ENCODE measurements at regions not wholly inside any gene's neighbourhood (a gene's known extent, or its start where the extent isn't known, plus 50 kb on each side); places are given as distances from the start of the nearest gene placed in this dataset.
A peak's percentile ranks its signal among the peaks of the same experiment; 100 is the strongest.

- no peak overlapping the region for H3K27ac Mint-ChIP-seq
Measured at GRCh38 chr19:33963514-33963913, 166.8 kb downstream of the KCTD15 start.

GRCh38 chr19:33971073-33971472, 174.4 kb downstream of the KCTD15 start:
- no peak overlapping the region for H3K27ac Mint-ChIP-seq
- ATAC-seq (ENCODE audit: low read depth in 2 of 2) (no peak), DNase-seq (no peak)
- H3K4me1 Mint-ChIP-seq: no peaks in the 10 kb centered on the region
- no peak overlapping the region for H3K4me3 Mint-ChIP-seq
- H3K9me3 Mint-ChIP-seq: peaks cover 18 to 77% (median 37%) of the 10 kb centered on the region in 7 donors
- peaks cover 15 to 23% (median 18%) of the 10 kb centered on the region in 3 donors for H3K27me3 Mint-ChIP-seq
- peaks cover 11 to 23% of the 10 kb centered on the region in 2 donors for H3K36me3 Mint-ChIP-seq

More at GRCh38 chr19:33963514-33963913, 166.8 kb downstream of the KCTD15 start:
- Mint-ChIP-seq H3K4me1 (no peaks in the 10 kb centered on the region), H3K9me3 (peaks cover 4 to 48% (median 17%) of the 10 kb centered on the region in 7 donors), H3K4me3 (peak overlapping the region in 1 of 8 donors; percentile 9), H3K27me3 (peaks cover 21 to 31% (median 29%) of the 10 kb centered on the region in 3 donors), H3K36me3 (peaks cover 6 to 9% of the 10 kb centered on the region in 2 donors)
- no peak for ATAC-seq (ENCODE audit: low read depth in 2 of 2)
- DNase-seq: no peak

GRCh38 chr19:33977756-33978685, 181.4 kb downstream of the KCTD15 start:
- Mint-ChIP-seq H3K27me3 (peaks cover 20 to 48% (median 25%) of the 10 kb centered on the region in 3 donors), H3K4me3 (no peak overlapping the region), H3K4me1 (no peaks in the 10 kb centered on the region), H3K9me3 (peaks cover 9 to 38% (median 13%) of the 10 kb centered on the region in 7 donors), H3K27ac (peak overlapping the region in 1 of 6 donors; percentile 66), H3K36me3 (peaks cover 0 to 16% of the 10 kb centered on the region in 2 donors)
- ATAC-seq (ENCODE audit: low read depth in 2 of 2): no peak
- DNase-seq: no peak

GRCh38 chr19:33982706-33983105, 186.0 kb downstream of the KCTD15 start:
- Mint-ChIP-seq H3K36me3 (peaks cover 8 to 20% of the 10 kb centered on the region in 2 donors), H3K27ac (peak overlapping the region in 1 of 6 donors; percentile 2), H3K4me1 (no peaks in the 10 kb centered on the region), H3K9me3 (peaks cover 11 to 56% (median 23%) of the 10 kb centered on the region in 7 donors), H3K4me3 (no peak overlapping the region), H3K27me3 (peaks cover 13 to 50% (median 38%) of the 10 kb centered on the region in 3 donors)
- no peak for ATAC-seq (ENCODE audit: low read depth in 2 of 2)
- DNase-seq: no peak

- H3K36me3 Mint-ChIP-seq: peaks cover 24 to 50% of the 10 kb centered on the region in 2 donors
- DNase-seq (no peak), ATAC-seq (ENCODE audit: low read depth in 2 of 2) (no peak)
- H3K27ac Mint-ChIP-seq: no peak overlapping the region
- no peaks in the 10 kb centered on the region for H3K4me1 Mint-ChIP-seq
- H3K27me3 Mint-ChIP-seq: peaks cover 29 to 46% (median 35%) of the 10 kb centered on the region in 3 donors
- no peak overlapping the region for H3K4me3 Mint-ChIP-seq
- peaks cover 26 to 81% (median 56%) of the 10 kb centered on the region in 7 donors for H3K9me3 Mint-ChIP-seq
Measured at GRCh38 chr19:33988601-33989000, 183.7 kb upstream of the LSM14A start.

GRCh38 chr19:33997690-33998089, 174.6 kb upstream of the LSM14A start:
- DNase-seq (no peak), ATAC-seq (ENCODE audit: low read depth in 2 of 2) (no peak)
- H3K27me3 Mint-ChIP-seq: peaks cover 4 to 24% (median 16%) of the 10 kb centered on the region in 3 donors
- peaks cover 8 to 9% of the 10 kb centered on the region in 2 donors for H3K36me3 Mint-ChIP-seq
- H3K9me3 Mint-ChIP-seq: peaks cover 4 to 23% (median 11%) of the 10 kb centered on the region in 7 donors
- no peak overlapping the region for H3K4me3 Mint-ChIP-seq
- no peaks in the 10 kb centered on the region for H3K4me1 Mint-ChIP-seq
- no peak overlapping the region for H3K27ac Mint-ChIP-seq

- Mint-ChIP-seq H3K9me3 (peaks cover 3 to 16% (median 7%) of the 10 kb centered on the region in 7 donors), H3K27ac (no peak overlapping the region), H3K27me3 (peaks cover 6 to 21% (median 19%) of the 10 kb centered on the region in 3 donors)
Measured at GRCh38 chr19:33998302-33998701, 174.0 kb upstream of the LSM14A start.

GRCh38 chr19:33998739-33999345, 173.5 kb upstream of the LSM14A start:
- ATAC-seq (ENCODE audit: low read depth in 2 of 2): no peak
- no peaks in the 10 kb centered on the region for H3K4me1 Mint-ChIP-seq
- H3K27me3 Mint-ChIP-seq: peaks cover 7 to 21% (median 19%) of the 10 kb centered on the region in 3 donors
- H3K27ac Mint-ChIP-seq: no peak overlapping the region
- H3K4me3 Mint-ChIP-seq: no peak overlapping the region
- H3K36me3 Mint-ChIP-seq: no peaks in the 10 kb centered on the region
- DNase-seq: no peak
- peaks cover 0 to 12% (median 5%) of the 10 kb centered on the region in 7 donors for H3K9me3 Mint-ChIP-seq

More at GRCh38 chr19:33998302-33998701, 174.0 kb upstream of the LSM14A start:
- no peak for ATAC-seq (ENCODE audit: low read depth in 2 of 2)
- H3K4me1 Mint-ChIP-seq: no peaks in the 10 kb centered on the region
- no peak for DNase-seq
- H3K4me3 Mint-ChIP-seq: no peak overlapping the region
- peaks cover 3% of the 10 kb centered on the region in 2 donors for H3K36me3 Mint-ChIP-seq

GRCh38 chr19:34017024-34017423, 155.3 kb upstream of the LSM14A start:
- Mint-ChIP-seq H3K4me1 (no peaks in the 10 kb centered on the region), H3K27ac (no peak overlapping the region), H3K4me3 (no peak overlapping the region), H3K9me3 (peaks cover 0 to 28% (median 11%) of the 10 kb centered on the region in 7 donors), H3K36me3 (peaks cover 9 to 10% of the 10 kb centered on the region in 2 donors), H3K27me3 (peaks cover 37 to 44% (median 41%) of the 10 kb centered on the region in 3 donors)
- no peak for DNase-seq
- ATAC-seq (ENCODE audit: low read depth in 2 of 2): no peak

GRCh38 chr19:34017601-34018000, 154.7 kb upstream of the LSM14A start:
- no peak overlapping the region for H3K4me3 Mint-ChIP-seq
- peaks cover 32 to 40% (median 40%) of the 10 kb centered on the region in 3 donors for H3K27me3 Mint-ChIP-seq
- DNase-seq: no peak
- no peak for ATAC-seq (ENCODE audit: low read depth in 2 of 2)
- H3K27ac Mint-ChIP-seq: no peak overlapping the region
- peaks cover 5 to 28% (median 9%) of the 10 kb centered on the region in 7 donors for H3K9me3 Mint-ChIP-seq
- no peaks in the 10 kb centered on the region for H3K4me1 Mint-ChIP-seq
- peaks cover 6 to 7% of the 10 kb centered on the region in 2 donors for H3K36me3 Mint-ChIP-seq

GRCh38 chr19:34018546-34018945, 153.8 kb upstream of the LSM14A start:
- H3K4me3 Mint-ChIP-seq: no peak overlapping the region
- no peaks in the 10 kb centered on the region for H3K4me1 Mint-ChIP-seq
- H3K27ac Mint-ChIP-seq: no peak overlapping the region
- peaks cover 37 to 47% (median 41%) of the 10 kb centered on the region in 3 donors for H3K27me3 Mint-ChIP-seq
- no peak for DNase-seq
- H3K36me3 Mint-ChIP-seq: peaks cover 12% of the 10 kb centered on the region in 2 donors
- H3K9me3 Mint-ChIP-seq: peaks cover 11 to 33% (median 17%) of the 10 kb centered on the region in 7 donors
- no peak for ATAC-seq (ENCODE audit: low read depth in 2 of 2)

GRCh38 chr19:34023381-34023780, 148.9 kb upstream of the LSM14A start:
- no peak for DNase-seq
- Mint-ChIP-seq H3K27me3 (peaks cover 29 to 41% (median 38%) of the 10 kb centered on the region in 3 donors), H3K4me3 (no peak overlapping the region), H3K36me3 (peaks cover 14 to 23% of the 10 kb centered on the region in 2 donors), H3K4me1 (no peaks in the 10 kb centered on the region), H3K27ac (no peak overlapping the region), H3K9me3 (peaks cover 11 to 46% (median 18%) of the 10 kb centered on the region in 7 donors)
- ATAC-seq (ENCODE audit: low read depth in 2 of 2): no peak

GRCh38 chr19:34033880-34034279, 138.4 kb upstream of the LSM14A start:
- H3K9me3 Mint-ChIP-seq: peaks cover 0 to 4% (median 0%) of the 10 kb centered on the region in 7 donors
- no peak overlapping the region for H3K4me3 Mint-ChIP-seq
- peaks cover 22 to 27% (median 25%) of the 10 kb centered on the region in 3 donors for H3K27me3 Mint-ChIP-seq
- H3K36me3 Mint-ChIP-seq: no peaks in the 10 kb centered on the region
- no peak overlapping the region for H3K27ac Mint-ChIP-seq
- H3K4me1 Mint-ChIP-seq: no peaks in the 10 kb centered on the region
- no peak for DNase-seq
- ATAC-seq (ENCODE audit: low read depth in 2 of 2): no peak
